ENCODE measurements at regions not wholly inside any gene's neighbourhood (a gene's known extent, or its start where the extent isn't known, plus 50 kb on each side); places are given as distances from the start of the nearest gene placed in this dataset.

DNA sequence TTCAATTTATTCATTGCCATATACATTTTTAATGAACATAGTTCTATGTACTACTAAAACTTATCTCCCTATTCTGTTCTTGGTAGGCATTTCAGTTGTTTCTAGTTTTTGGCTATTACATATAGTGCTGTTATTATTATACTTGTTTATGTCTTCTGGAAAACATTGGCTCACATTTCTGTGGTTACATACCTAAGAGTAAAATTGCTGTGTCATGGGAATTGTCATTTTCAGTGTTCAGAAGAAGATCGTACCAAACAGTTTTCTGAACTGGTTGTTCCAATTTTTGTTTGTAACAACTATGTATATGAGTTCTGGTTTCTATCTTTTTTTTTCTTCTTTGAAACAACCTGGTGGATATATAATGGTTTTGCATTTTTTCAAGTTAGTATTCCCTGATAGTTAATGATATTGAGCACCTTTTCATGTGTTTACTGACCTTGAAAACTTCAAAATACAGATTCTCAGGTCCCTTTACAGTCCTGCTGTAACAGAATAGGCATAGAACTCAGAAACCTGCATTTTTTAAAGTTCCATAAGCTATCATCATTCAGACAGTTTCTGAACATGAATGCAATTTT is 230.7 kb downstream of the JRKL start:
- TF ChIP-seq POLR2AphosphoS5 (IDR thresholded peaks at IDR 0.05): no peak
- TF ChIP-seq EP300 (IDR thresholded peaks at IDR 0.05): no peak
- TF ChIP-seq, protein P1, sequence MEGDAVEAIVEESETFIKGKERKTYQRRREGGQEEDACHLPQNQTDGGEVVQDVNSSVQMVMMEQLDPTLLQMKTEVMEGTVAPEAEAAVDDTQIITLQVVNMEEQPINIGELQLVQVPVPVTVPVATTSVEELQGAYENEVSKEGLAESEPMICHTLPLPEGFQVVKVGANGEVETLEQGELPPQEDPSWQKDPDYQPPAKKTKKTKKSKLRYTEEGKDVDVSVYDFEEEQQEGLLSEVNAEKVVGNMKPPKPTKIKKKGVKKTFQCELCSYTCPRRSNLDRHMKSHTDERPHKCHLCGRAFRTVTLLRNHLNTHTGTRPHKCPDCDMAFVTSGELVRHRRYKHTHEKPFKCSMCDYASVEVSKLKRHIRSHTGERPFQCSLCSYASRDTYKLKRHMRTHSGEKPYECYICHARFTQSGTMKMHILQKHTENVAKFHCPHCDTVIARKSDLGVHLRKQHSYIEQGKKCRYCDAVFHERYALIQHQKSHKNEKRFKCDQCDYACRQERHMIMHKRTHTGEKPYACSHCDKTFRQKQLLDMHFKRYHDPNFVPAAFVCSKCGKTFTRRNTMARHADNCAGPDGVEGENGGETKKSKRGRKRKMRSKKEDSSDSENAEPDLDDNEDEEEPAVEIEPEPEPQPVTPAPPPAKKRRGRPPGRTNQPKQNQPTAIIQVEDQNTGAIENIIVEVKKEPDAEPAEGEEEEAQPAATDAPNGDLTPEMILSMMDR (IDR thresholded peaks at IDR 0.05): no peak
- no peak for TF ChIP-seq POLR2A (IDR thresholded peaks at IDR 0.05)
- H3K27me3 ChIP-seq: no peaks in the 10 kb centered on the region
- DNase-seq: no peak
- H3K9me3 ChIP-seq: no peaks in the 10 kb centered on the region
- no peak overlapping the region for H3K27ac ChIP-seq
- H3K4me3 ChIP-seq: no peak overlapping the region
- H3K36me3 ChIP-seq: no peaks in the 10 kb centered on the region
- 62 to 84% methylated on average over 1 of the region's 1 CpG for WGBS, 2 donors
- no peaks in the 10 kb centered on the region for H3K4me1 ChIP-seq
- intact Hi-C loops (cut with DNase I): no loop called here

DNA sequence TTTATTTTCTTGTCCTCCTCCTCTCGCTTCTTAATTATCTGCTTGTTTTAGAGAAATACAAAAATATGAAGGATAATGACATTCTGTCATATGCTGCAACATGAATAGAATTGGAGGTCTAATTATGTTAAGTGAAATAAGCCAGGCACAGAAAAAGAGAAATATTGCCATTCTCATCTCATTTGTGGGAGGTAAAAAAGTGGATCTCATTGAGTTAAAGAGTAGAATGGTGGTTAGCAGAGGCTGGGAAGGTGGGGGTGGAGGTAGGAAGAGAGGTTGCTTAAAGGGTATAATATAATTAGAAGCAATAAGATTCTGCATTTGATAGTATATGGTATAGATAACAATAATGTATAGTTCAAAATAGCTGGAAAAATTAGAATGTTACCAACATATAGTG is 231.3 kb downstream of the JRKL start:
- H3K4me3 ChIP-seq: no peak overlapping the region
- intact Hi-C loops (cut with DNase I): no loop called here
- WGBS, 2 donors: 89 to 95% methylated on average over 1 of the region's 1 CpG

DNA sequence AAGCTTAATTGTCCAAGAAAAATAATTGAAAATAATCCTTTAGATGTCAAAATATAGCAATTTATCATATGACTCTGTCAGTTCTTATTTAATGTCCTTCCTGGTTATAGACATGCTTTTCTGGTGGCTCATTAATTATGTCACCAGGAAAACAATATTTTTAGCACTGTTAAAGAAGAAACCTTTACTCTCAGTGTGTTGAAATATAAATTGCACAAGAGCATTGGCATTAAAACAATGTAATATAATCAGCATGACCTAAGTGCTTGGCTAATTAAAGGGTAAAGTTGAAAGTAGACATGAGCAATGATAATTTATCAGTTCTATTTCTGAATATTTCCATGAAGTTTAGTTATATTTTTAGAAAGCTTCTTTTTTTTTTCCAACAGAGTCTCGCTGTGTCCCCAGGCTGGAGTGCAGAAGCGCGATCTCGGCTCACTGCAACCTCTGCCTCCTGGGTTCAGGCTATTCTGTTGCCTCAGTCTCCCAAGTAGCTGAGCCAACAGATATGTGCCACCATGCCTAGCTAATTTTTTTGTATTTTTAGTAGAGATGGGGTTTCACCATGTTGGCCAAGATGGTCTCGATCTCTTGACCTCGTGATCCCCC is 232.3 kb downstream of the JRKL start:
- TF ChIP-seq POLR2AphosphoS5 (IDR thresholded peaks at IDR 0.05): no peak
- TF ChIP-seq EP300 (IDR thresholded peaks at IDR 0.05): no peak
- TF ChIP-seq, protein P1 (IDR thresholded peaks at IDR 0.05): no peak
- TF ChIP-seq POLR2A (IDR thresholded peaks at IDR 0.05): no peak
- intact Hi-C loops (cut with DNase I): no loop called here
- Histone ChIP-seq H3K4me1 (no peaks in the 10 kb centered on the region), H3K36me3 (no peaks in the 10 kb centered on the region), H3K27me3 (no peaks in the 10 kb centered on the region), H3K27ac (no peak overlapping the region), H3K9me3 (peaks cover 0 to 3% (median 0%) of the 10 kb centered on the region in 4 donors), H3K4me3 (no peak overlapping the region)
- 88 to 93% methylated on average over 6 of the region's 6 CpGs for WGBS, 2 donors
- DNase-seq: no peak

More for the DNA sequence above, 231.3 kb downstream of the JRKL start:
- no peak for DNase-seq
- Histone ChIP-seq H3K9me3 (peaks cover 0 to under 1% (median 0%) of the 10 kb centered on the region in 4 donors), H3K36me3 (no peaks in the 10 kb centered on the region), H3K27me3 (no peaks in the 10 kb centered on the region), H3K4me1 (no peaks in the 10 kb centered on the region), H3K27ac (no peak overlapping the region)
- TF ChIP-seq, protein P1 (IDR thresholded peaks at IDR 0.05): no peak
- TF ChIP-seq POLR2AphosphoS5 (IDR thresholded peaks at IDR 0.05): no peak
- no peak for TF ChIP-seq POLR2A (IDR thresholded peaks at IDR 0.05)
- no peak for TF ChIP-seq EP300 (IDR thresholded peaks at IDR 0.05)

GRCh38 chr11:96624126-96624525 is 234.3 kb downstream of the JRKL start:
- intact Hi-C loops (cut with DNase I): no loop called here
- TF ChIP-seq POLR2A (IDR thresholded peaks at IDR 0.05) (no peak), EP300 (IDR thresholded peaks at IDR 0.05) (no peak), POLR2AphosphoS5 (IDR thresholded peaks at IDR 0.05) (no peak)
- TF ChIP-seq, protein P1 (IDR thresholded peaks at IDR 0.05): no peak
- DNase-seq: no peak
- no peak overlapping the region for H3K4me3 ChIP-seq
- no peaks in the 10 kb centered on the region for H3K27me3 ChIP-seq
- no peak overlapping the region for H3K27ac ChIP-seq
- H3K9me3 ChIP-seq: peaks cover 0 to 3% (median 0%) of the 10 kb centered on the region in 4 donors
- no peaks in the 10 kb centered on the region for H3K4me1 ChIP-seq
- WGBS, 2 donors: 10 to 42% methylated on average over 2 of the region's 2 CpGs
- no peaks in the 10 kb centered on the region for H3K36me3 ChIP-seq

All from sigmoid colon (tissue), 6 donors.